Calu3 (cell line): ENCODE measurements at regions not wholly inside any gene's neighbourhood (a gene's known extent, or its start where the extent isn't known, plus 50 kb on each side); places are given as distances from the start of the nearest gene placed in this dataset.

Experiments
- BruUV-seq: library from RNA; stranded (reverse); fragments of 400-500 nt; replicated peaks from 2 replicates; lab custom pipeline; 2021; lab: Mats Ljungman, UMichigan
- CTCF ChIA-PET: fragments of 300-600 bp; sonication (Branson Sonifier 250); formaldehyde crosslinking; loops from one replicate; lab custom pipeline; 2022; ENCODE audit warnings: antibody characterized with exemption; lab: Charles Lee
- DNase-seq: peaks from one replicate; pipeline ENCODE4 v3.0.0; 2022
- H3K27ac Mint-ChIP-seq: one replicate; pipeline ENCODE4 v1.8.0; 2022; ENCODE audit warnings: mixed read lengths; ENCODE audit not compliant: unreplicated experiment
- H3K27me3 Mint-ChIP-seq: one replicate; pipeline ENCODE4 v1.8.0; 2022; ENCODE audit warnings: mixed read lengths; ENCODE audit not compliant: unreplicated experiment
- H3K36me3 Mint-ChIP-seq: one replicate; pipeline ENCODE4 v1.8.0; 2022; ENCODE audit warnings: mild to moderate bottlenecking, moderate library complexity, mixed read lengths; ENCODE audit not compliant: insufficient read depth, unreplicated experiment
- H3K4me1 Mint-ChIP-seq: one replicate; pipeline ENCODE4 v1.8.0; 2022; ENCODE audit warnings: mild to moderate bottlenecking, low read depth, mixed read lengths; ENCODE audit not compliant: unreplicated experiment
- H3K4me3 Mint-ChIP-seq: one replicate; pipeline ENCODE4 v1.8.0; 2022; ENCODE audit warnings: mild to moderate bottlenecking, low read depth, moderate library complexity, mixed read lengths; ENCODE audit not compliant: unreplicated experiment
- H3K9me3 Mint-ChIP-seq: one replicate; pipeline ENCODE4 v1.8.0; 2022; ENCODE audit warnings: low read depth, mixed read lengths; ENCODE audit not compliant: unreplicated experiment
- CTCF ChIP-seq: fragments of 200-600 bp; IDR thresholded peaks from one replicate; pipeline ENCODE4 v1.8.0; 2022; ENCODE audit warnings: antibody characterized with exemption; ENCODE audit not compliant: unreplicated experiment
- intact Hi-C: fragments of 100-400 bp; cut with micrococcal nuclease; formaldehyde crosslinking; loops from one replicate; pipeline ENCODE4 v1.10.0; 2022; ENCODE audit not compliant: unreplicated experiment

- no peak overlapping the region for H3K27ac Mint-ChIP-seq
These were observed 124.8 kb downstream of the UBE2U start for GRCh38 chr1:64328193-64328592.

GRCh38 chr1:64330839-64331238 is 127.4 kb downstream of the UBE2U start:
- no peak for DNase-seq
- H3K9me3 Mint-ChIP-seq = no peaks in the 10 kb centered on the region
- intact Hi-C loops = no loop called here
- H3K4me1 Mint-ChIP-seq = peaks cover 7% of the 10 kb centered on the region
- no peak overlapping the region for H3K27ac Mint-ChIP-seq
- TF ChIP-seq CTCF = no peak
- CTCF ChIA-PET = interaction anchor here (1.2 kb wide), 1 partner anchor 12 kb away, joined by 3 read pairs; no protein-coding TSS in a partner anchor
- H3K36me3 Mint-ChIP-seq = no peaks in the 10 kb centered on the region
- H3K4me3 Mint-ChIP-seq = no peak overlapping the region
- BruUV-seq = no TSS peak
- H3K27me3 Mint-ChIP-seq = peaks cover 24% of the 10 kb centered on the region

More at GRCh38 chr1:64328193-64328592, 124.8 kb downstream of the UBE2U start:
- peaks cover 7% of the 10 kb centered on the region for H3K4me1 Mint-ChIP-seq
- CTCF ChIA-PET = no interaction called here
- DNase-seq = no peak
- no peaks in the 10 kb centered on the region for H3K9me3 Mint-ChIP-seq
- no peaks in the 10 kb centered on the region for H3K36me3 Mint-ChIP-seq
- intact Hi-C loops = no loop called here
- no peak overlapping the region for H3K4me3 Mint-ChIP-seq
- BruUV-seq = no TSS peak
- no peak for TF ChIP-seq CTCF
- H3K27me3 Mint-ChIP-seq = peaks cover 14% of the 10 kb centered on the region

- CTCF ChIA-PET = no interaction called here
- Mint-ChIP-seq H3K27me3 (peaks cover 10% of the 10 kb centered on the region), H3K4me1 (no peaks in the 10 kb centered on the region), H3K9me3 (peaks cover 2% of the 10 kb centered on the region), H3K27ac (no peak overlapping the region), H3K36me3 (no peaks in the 10 kb centered on the region), H3K4me3 (no peak overlapping the region)
- intact Hi-C loops = no loop called here
- BruUV-seq = no TSS peak
- no peak for DNase-seq
- no peak for TF ChIP-seq CTCF
These were observed 132.2 kb downstream of the UBE2U start for GRCh38 chr1:64335636-64336035.

- TF ChIP-seq CTCF = no peak
- Mint-ChIP-seq H3K4me3 (no peak overlapping the region), H3K9me3 (peaks cover 2% of the 10 kb centered on the region), H3K27me3 (peaks cover 10% of the 10 kb centered on the region), H3K4me1 (no peaks in the 10 kb centered on the region), H3K27ac (no peak overlapping the region), H3K36me3 (no peaks in the 10 kb centered on the region)
- intact Hi-C loops = no loop called here
- CTCF ChIA-PET = no interaction called here
- no peak for DNase-seq
- BruUV-seq = no TSS peak
These were observed 132.5 kb upstream of the CACHD1 start for GRCh38 chr1:64337475-64337874.
